Sigmoid colon (tissue), 6 donors: ENCODE measurements at regions not wholly inside any gene's neighbourhood (a gene's known extent, or its start where the extent isn't known, plus 50 kb on each side); places are given as distances from the start of the nearest gene placed in this dataset.

Experiments
- DNase-seq: peaks from one replicate; pipeline ENCODE4 v3.0.0-alpha.2; 2019
- H3K27ac ChIP-seq, 4 donors: fragments of 200-600 bp; sonication (generic); one replicate each; pipeline ENCODE4 v1.5.1; 2016 to 2019; ENCODE audit warnings: mild to moderate bottlenecking in 1 of 4
- H3K27me3 ChIP-seq, 3 donors: fragments of 200-600 bp; sonication (generic); one replicate each; pipeline ENCODE4 v1.5.1; 2019; ENCODE audit warnings: mild to moderate bottlenecking in 1 of 3
- H3K36me3 ChIP-seq, 4 donors: fragments of 200-600 bp; sonication (generic); one replicate each; pipeline ENCODE4 v1.5.1; 2016 to 2019
- H3K4me1 ChIP-seq, 4 donors: fragments of 200-600 bp; sonication (generic); one replicate each; pipeline ENCODE4 v1.5.1; 2017 to 2019
- H3K4me3 ChIP-seq, 4 donors: fragments of 200-600 bp; sonication (generic); one replicate each; pipeline ENCODE4 v1.5.1; 2017 to 2019; ENCODE audit warnings: mild to moderate bottlenecking in 2 of 4, moderate library complexity in 1 of 4
- H3K9me3 ChIP-seq, 4 donors: fragments of 200-600 bp in 3 of 4; sonication (generic) in 3 of 4; one replicate each; pipeline versions ENCODE4 v1.5.1 to v1.6.1; 2013 to 2019
- CTCF ChIP-seq, 4 experiments: fragments of 450-650 bp in 3 of 4; fragments of 200-600 bp in 1 of 4; IDR thresholded peaks; one replicate each; pipeline ENCODE4 v1.5.1; 2016 to 2019; ENCODE audit warnings: antibody characterized with exemption in 4 of 4, mild to moderate bottlenecking in 3 of 4, moderate library complexity in 2 of 4
- EP300 ChIP-seq, 4 donors: sonication (generic); formaldehyde crosslinking; IDR thresholded peaks; one replicate each; pipeline ENCODE4 v1.6.1; 2017; ENCODE audit warnings: antibody characterized with exemption in 4 of 4
- POLR2A ChIP-seq, 2 donors: fragments of 450-650 bp; IDR thresholded peaks; one replicate each; pipeline ENCODE4 v1.6.1; 2016; ENCODE audit warnings: antibody characterized with exemption in 2 of 2, mild to moderate bottlenecking in 2 of 2, moderate library complexity in 2 of 2
- POLR2AphosphoS5 ChIP-seq, 4 donors: sonication (generic); formaldehyde crosslinking; IDR thresholded peaks; one replicate each; pipeline ENCODE4 v1.6.1; 2017; ENCODE audit warnings: antibody characterized with exemption in 4 of 4
- WGBS, 2 donors: extraction: QIAGEN DNeasy Blood & Tissue Kit; methylation state at CpG; one replicate each; pipeline ENCODE4 v1.1.7; 2013; 5-methylcytosine and 5-hydroxymethylcytosine counted together
- intact Hi-C: fragments of 100-400 bp; cut with DNase I; formaldehyde crosslinking; loops from one replicate; pipeline ENCODE4 v1.15.1; 2023
- small RNA-seq, 3 donors: library from RNA; depleted of rRNA; stranded (forward); fragments of <200 nt; gene quantifications; one replicate each; pipeline ENCODE3, GENCODE V24; 2016
- donor health status: healthy with polysubstance abuse.
- donor health status: healthy.

- H3K36me3 ChIP-seq = no peaks in the 10 kb centered on the region
- H3K9me3 ChIP-seq = no peaks in the 10 kb centered on the region
- intact Hi-C loops = no loop called here
- TF ChIP-seq POLR2A (IDR thresholded peaks at IDR 0.05) (no peak), POLR2AphosphoS5 (IDR thresholded peaks at IDR 0.05) (no peak), CTCF (IDR thresholded peaks at IDR 0.05) (no peak), EP300 (IDR thresholded peaks at IDR 0.05) (no peak)
- H3K4me3 ChIP-seq = no peak overlapping the region
- WGBS, 2 donors = 78 to 95% methylated on average over 3 of the region's 3 CpGs
- no peak overlapping the region for H3K27ac ChIP-seq
- no peak for DNase-seq
- H3K4me1 ChIP-seq = no peaks in the 10 kb centered on the region
- no peaks in the 10 kb centered on the region for H3K27me3 ChIP-seq
Observed at GRCh38 chr6:109222848-109223247, 127.5 kb downstream of the CEP57L1 start.

GRCh38 chr6:109221543-109222195, 126.4 kb downstream of the CEP57L1 start:
- no peak overlapping the region for H3K4me3 ChIP-seq
- no peaks in the 10 kb centered on the region for H3K9me3 ChIP-seq
- no peaks in the 10 kb centered on the region for H3K4me1 ChIP-seq
- H3K27ac ChIP-seq = no peak overlapping the region
- TF ChIP-seq POLR2AphosphoS5 (IDR thresholded peaks at IDR 0.05) = no peak
- no peak for TF ChIP-seq EP300 (IDR thresholded peaks at IDR 0.05)
- TF ChIP-seq POLR2A (IDR thresholded peaks at IDR 0.05) = no peak
- no peak for TF ChIP-seq CTCF (IDR thresholded peaks at IDR 0.05)
- intact Hi-C loops = no loop called here
- H3K36me3 ChIP-seq = no peaks in the 10 kb centered on the region
- 69 to 80% methylated on average over 1 of the region's 1 CpG for WGBS, 2 donors
- no peaks in the 10 kb centered on the region for H3K27me3 ChIP-seq
- DNase-seq = no peak

Small RNA genes in the stretch of these regions (small RNA-seq; reads per million reads assigned to genes)
- 0 reads per million in 3 donors for gene AL359711.1
- gene RNY3P11 = 0 reads per million in 3 donors
